OCI-LY7 (cell line): ENCODE measurements at regions not wholly inside any gene's neighbourhood (a gene's known extent, or its start where the extent isn't known, plus 50 kb on each side); places are given as distances from the start of the nearest gene placed in this dataset.
"Not testable (repeated sequence)": the region's sequence is repeated elsewhere in the genome, so short reads cannot be mapped to it uniquely, and the experiment has no call there.

Experiments
- BruUV-seq: library from RNA; stranded (reverse); fragments of 400-500 nt; replicated peaks from 2 replicates; lab custom pipeline; 2021; lab: Mats Ljungman, UMichigan
- CTCF ChIA-PET: fragments of 300-600 bp; sonication (Branson Sonifier 250); formaldehyde crosslinking; loops from one replicate; lab custom pipeline; 2022; ENCODE audit warnings: antibody characterized with exemption; ENCODE audit not compliant: unreplicated experiment; lab: Charles Lee
- POLR2A ChIA-PET: fragments of 300-600 bp; sonication (Branson Sonifier 250); formaldehyde crosslinking; loops from one replicate; lab custom pipeline; 2022; ENCODE audit warnings: antibody characterized with exemption; lab: Charles Lee
- DNase-seq: peaks from one replicate; pipeline ENCODE4 v3.0.0-alpha.2; 2015; ENCODE audit warnings: low spot score
- H2AFZ ChIP-seq: fragments of 200-600 bp; sonication (generic), shearing (Covaris generic); 2 replicates; pipeline ENCODE4 v1.6.1; 2014; ENCODE audit warnings: mild to moderate bottlenecking, antibody characterized with exemption, low read length, moderate library complexity
- H3K27ac ChIP-seq: fragments of 200-600 bp; sonication (generic); 2 replicates; pipeline ENCODE4 v1.5.1; 2014; ENCODE audit warnings: mixed run types, low read depth, mild to moderate bottlenecking, moderate library complexity, low read length, inconsistent platforms; ENCODE audit not compliant: poor library complexity, severe bottlenecking
- H3K36me3 ChIP-seq: fragments of 200-600 bp; sonication (generic); 2 replicates; pipeline ENCODE4 v1.6.1; 2014; ENCODE audit warnings: mild to moderate bottlenecking, antibody characterized with exemption, low read length, moderate library complexity, mixed read lengths; ENCODE audit not compliant: insufficient read depth
- H3K4me1 ChIP-seq: fragments of 200-600 bp; sonication (generic); 2 replicates; pipeline ENCODE4 v1.5.1; 2014; ENCODE audit warnings: mild to moderate bottlenecking, low read length; ENCODE audit not compliant: insufficient read depth, poor library complexity, severe bottlenecking
- H3K4me2 ChIP-seq: fragments of 200-600 bp; sonication (generic); 2 replicates; pipeline ENCODE4 v1.6.1; 2014; ENCODE audit warnings: mild to moderate bottlenecking, low read length
- H3K4me3 ChIP-seq: fragments of 200-600 bp; sonication (generic); 2 replicates; pipeline ENCODE4 v1.5.1; 2014; ENCODE audit warnings: mild to moderate bottlenecking, low read depth, low read length; ENCODE audit not compliant: poor library complexity, severe bottlenecking
- H3K79me2 ChIP-seq: fragments of 200-600 bp; sonication (generic); 2 replicates; pipeline ENCODE4 v1.6.1; 2016; ENCODE audit warnings: low read depth, mild to moderate bottlenecking, low read length, moderate library complexity, mixed read lengths; ENCODE audit not compliant: insufficient read depth
- H3K9me2 ChIP-seq: fragments of 200-600 bp; sonication (generic); 2 replicates; pipeline ENCODE4 v1.6.1; 2016; ENCODE audit warnings: mild to moderate bottlenecking, low read length, mixed read lengths; ENCODE audit not compliant: insufficient read depth
- H3K9me3 ChIP-seq: fragments of 200-600 bp; sonication (generic); 2 replicates; pipeline ENCODE4 v1.6.1; 2014; ENCODE audit warnings: mild to moderate bottlenecking, mixed run types, low read length, mixed read lengths
- H4K20me1 ChIP-seq: fragments of 200-600 bp; sonication (generic); 2 replicates; pipeline ENCODE4 v1.6.1; 2014; ENCODE audit warnings: mild to moderate bottlenecking, antibody characterized with exemption, low read length, moderate library complexity, mixed read lengths; ENCODE audit not compliant: insufficient read depth
- EZH2phosphoT487 ChIP-seq: fragments of 200-600 bp; sonication (generic); IDR thresholded peaks from 2 replicates; pipeline ENCODE4 v1.6.1; 2018; ENCODE audit warnings: low read depth, borderline replicate concordance, mild to moderate bottlenecking, mixed run types, antibody characterized with exemption, low read length, moderate library complexity, mixed read lengths
- intact Hi-C: fragments of 100-400 bp; cut with micrococcal nuclease; formaldehyde crosslinking; loops from one replicate; pipeline ENCODE4 v1.10.0; 2022; ENCODE audit not compliant: unreplicated experiment
- TF ChIP-seq, protein P1 (sequence below): fragments of 200-600 bp; sonication (generic); conservative IDR thresholded peaks from 2 replicates; pipeline ENCODE4 v1.5.1; 2014; ENCODE audit warnings: mild to moderate bottlenecking, antibody characterized with exemption, low read length, moderate library complexity, mixed read lengths

DNA sequence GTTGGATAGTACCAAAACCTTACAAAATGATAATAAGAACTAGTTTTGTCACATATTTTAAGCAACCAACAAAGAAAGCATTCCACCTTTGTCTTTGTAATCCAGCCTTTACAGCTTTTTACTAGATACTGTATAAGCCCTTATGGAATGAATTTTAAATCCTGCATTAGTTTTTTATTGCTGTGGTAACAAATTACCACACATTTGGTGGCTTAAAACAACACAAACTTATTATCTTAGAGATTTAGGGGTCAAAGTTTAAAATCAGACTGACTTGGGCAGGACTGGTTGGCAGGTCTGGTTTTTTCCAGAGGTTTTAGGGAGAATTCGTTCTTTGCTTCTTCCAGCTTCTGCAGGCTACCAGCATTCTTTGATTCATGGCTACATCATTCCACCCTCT is 108.5 kb upstream of the NLGN1 start:
- Histone ChIP-seq H4K20me1 (no peaks in the 10 kb centered on the region), H3K79me2 (no peaks in the 10 kb centered on the region), H2AFZ (no peak overlapping the region), H3K4me3 (no peak overlapping the region), H3K36me3 (no peaks in the 10 kb centered on the region), H3K4me2 (no peak overlapping the region), H3K4me1 (no peaks in the 10 kb centered on the region), H3K9me2 (no peaks in the 10 kb centered on the region), H3K27ac (no peak overlapping the region), H3K9me3 (no peaks in the 10 kb centered on the region)
- no TSS peak for BruUV-seq
- CTCF ChIA-PET, result no interaction called here
- intact Hi-C loops, result no loop called here
- POLR2A ChIA-PET, result no interaction called here
- no peak for DNase-seq
- no peak for TF ChIP-seq EZH2phosphoT487
- TF ChIP-seq, protein P1, sequence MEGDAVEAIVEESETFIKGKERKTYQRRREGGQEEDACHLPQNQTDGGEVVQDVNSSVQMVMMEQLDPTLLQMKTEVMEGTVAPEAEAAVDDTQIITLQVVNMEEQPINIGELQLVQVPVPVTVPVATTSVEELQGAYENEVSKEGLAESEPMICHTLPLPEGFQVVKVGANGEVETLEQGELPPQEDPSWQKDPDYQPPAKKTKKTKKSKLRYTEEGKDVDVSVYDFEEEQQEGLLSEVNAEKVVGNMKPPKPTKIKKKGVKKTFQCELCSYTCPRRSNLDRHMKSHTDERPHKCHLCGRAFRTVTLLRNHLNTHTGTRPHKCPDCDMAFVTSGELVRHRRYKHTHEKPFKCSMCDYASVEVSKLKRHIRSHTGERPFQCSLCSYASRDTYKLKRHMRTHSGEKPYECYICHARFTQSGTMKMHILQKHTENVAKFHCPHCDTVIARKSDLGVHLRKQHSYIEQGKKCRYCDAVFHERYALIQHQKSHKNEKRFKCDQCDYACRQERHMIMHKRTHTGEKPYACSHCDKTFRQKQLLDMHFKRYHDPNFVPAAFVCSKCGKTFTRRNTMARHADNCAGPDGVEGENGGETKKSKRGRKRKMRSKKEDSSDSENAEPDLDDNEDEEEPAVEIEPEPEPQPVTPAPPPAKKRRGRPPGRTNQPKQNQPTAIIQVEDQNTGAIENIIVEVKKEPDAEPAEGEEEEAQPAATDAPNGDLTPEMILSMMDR, result no peak

DNA sequence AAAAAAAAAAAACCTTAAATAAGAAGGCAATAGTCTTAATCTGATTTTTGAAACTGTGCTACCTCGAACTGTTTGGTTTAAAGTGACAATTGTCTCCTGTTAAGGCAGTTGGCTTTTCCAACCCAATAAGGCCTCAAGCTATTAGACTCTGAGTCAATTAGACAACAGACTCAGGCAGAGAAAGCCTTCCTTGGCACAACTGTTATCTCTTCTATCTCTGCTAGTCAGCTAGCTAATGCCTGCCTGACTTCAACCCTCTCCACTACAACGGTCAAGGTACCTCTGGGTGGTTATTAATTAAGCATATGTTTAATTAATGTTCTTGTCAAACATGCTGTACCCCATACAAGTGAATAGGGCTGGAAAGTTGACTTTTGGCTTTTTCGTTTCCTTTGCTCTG is 110.2 kb upstream of the NLGN1 start:
- DNase-seq, result no peak
- no peaks in the 10 kb centered on the region for H3K4me1 ChIP-seq
- H3K79me2 ChIP-seq, result no peaks in the 10 kb centered on the region
- TF ChIP-seq, protein P1, result no peak
- no peak for TF ChIP-seq EZH2phosphoT487
- no peaks in the 10 kb centered on the region for H3K36me3 ChIP-seq
- no peaks in the 10 kb centered on the region for H3K9me3 ChIP-seq
- no peaks in the 10 kb centered on the region for H3K9me2 ChIP-seq
- CTCF ChIA-PET, result no interaction called here
- H4K20me1 ChIP-seq, result no peaks in the 10 kb centered on the region
- no peak overlapping the region for H3K4me2 ChIP-seq
- intact Hi-C loops, result no loop called here
- no TSS peak for BruUV-seq
- no peak overlapping the region for H3K27ac ChIP-seq
- H2AFZ ChIP-seq, result no peak overlapping the region
- no peak overlapping the region for H3K4me3 ChIP-seq
- POLR2A ChIA-PET, result interaction anchor here (0.7 kb wide), 2 partner anchors 14 to 1981 kb away, joined by 3 read pairs; no protein-coding TSS in a partner anchor

DNA sequence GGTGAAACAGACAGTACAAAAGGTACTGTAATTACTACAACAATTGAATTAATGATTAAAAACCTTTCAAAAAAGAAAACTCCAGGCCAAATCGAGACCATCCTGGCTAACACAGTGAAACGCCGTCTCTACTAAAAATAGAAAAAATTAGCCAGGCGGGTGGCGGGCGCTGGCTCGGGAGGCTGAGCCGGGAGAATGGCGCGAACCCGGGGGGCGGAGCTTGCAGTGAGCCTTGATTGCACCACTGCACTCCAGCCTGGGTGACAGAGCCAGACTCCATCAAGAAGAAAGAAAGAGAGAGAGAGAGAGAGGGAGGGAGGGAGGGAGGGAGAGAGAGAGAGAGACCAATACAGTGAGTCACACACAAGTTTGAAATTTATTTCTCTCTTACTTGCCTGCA is 111.0 kb upstream of the NLGN1 start:
- intact Hi-C loops, H3K4me2 ChIP-seq, H4K20me1 ChIP-seq, H3K4me1 ChIP-seq, H3K79me2 ChIP-seq, H3K9me3 ChIP-seq, H3K4me3 ChIP-seq, H3K27ac ChIP-seq, H2AFZ ChIP-seq, POLR2A ChIA-PET, BruUV-seq, H3K9me2 ChIP-seq, DNase-seq, H3K36me3 ChIP-seq: not testable (repeated sequence)
- CTCF ChIA-PET, result interaction anchor here (0.6 kb wide), 1 partner anchor 268 kb away, joined by 4 read pairs; no protein-coding TSS in a partner anchor
